GM19035 (cell line): ENCODE measurements at regions not wholly inside any gene's neighbourhood (a gene's known extent, or its start where the extent isn't known, plus 50 kb on each side); places are given as distances from the start of the nearest gene placed in this dataset.
"Not testable (repeated sequence)": the region's sequence is repeated elsewhere in the genome, so short reads cannot be mapped to it uniquely, and the experiment has no call there.

Experiments used
- ATAC-seq: cut with Tn5 transposase; IDR thresholded peaks from one replicate; pipeline ENCODE4 v1.9.1; 2021; ENCODE audit not compliant: unreplicated experiment

DNA sequence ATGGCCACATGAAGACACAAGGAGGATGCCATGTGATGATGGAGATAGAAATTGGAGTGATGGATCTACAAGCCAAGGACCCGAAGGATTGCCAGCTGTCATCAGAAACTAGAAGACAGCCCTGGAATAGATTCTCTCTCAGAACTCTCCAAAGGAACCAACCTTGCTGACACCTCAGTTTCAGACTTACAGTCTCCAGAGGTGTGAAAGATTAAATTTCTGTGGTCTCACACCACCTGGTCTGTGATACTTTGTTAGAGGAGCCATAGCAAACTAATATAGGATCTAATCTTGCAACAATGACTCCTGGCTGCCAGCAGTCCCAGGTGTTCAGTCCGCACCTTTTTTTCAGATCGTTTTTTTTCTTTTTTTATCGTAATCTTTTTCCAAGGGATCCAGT is 647.3 kb upstream of the GHITM start:
- no peak for ATAC-seq

DNA sequence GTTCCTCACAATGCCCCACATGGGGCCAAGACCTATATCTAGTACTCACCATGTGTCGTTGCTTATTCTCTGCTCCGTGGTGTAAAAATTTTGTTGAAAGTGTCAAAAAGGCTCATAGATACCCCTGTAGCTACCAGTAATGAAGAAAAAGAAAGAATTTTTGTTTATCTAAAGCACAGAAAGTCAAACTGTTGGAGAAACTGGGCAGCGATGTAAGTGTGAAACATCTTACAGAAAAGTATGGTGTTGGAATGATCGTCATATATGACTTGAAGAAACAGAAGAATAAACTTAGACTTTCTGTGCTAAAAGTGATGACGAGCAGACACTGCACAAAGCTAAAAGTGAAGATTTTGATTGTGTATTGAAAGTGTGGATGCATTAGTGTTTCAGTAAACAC is 626.6 kb upstream of the GHITM start:
- no peak for ATAC-seq

DNA sequence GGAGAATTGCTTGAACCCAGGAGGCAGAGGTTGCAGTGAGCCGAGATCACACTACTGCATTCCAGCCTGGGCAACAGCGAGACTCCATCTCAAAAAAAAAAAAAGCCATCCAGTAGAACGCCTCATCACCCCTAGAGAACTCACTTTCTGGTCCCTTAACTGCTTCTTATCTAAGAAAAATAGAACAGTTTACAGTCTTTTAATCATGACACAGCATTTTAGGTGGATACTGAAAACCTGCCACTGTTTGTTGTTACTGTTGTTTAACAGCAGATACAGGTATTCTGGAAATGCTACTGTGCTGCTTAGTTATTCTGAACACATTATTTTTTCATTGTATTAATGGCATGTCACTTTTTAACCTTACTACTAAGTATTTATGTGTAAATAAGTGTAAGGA is 624.3 kb upstream of the GHITM start:
- no peak for ATAC-seq

DNA sequence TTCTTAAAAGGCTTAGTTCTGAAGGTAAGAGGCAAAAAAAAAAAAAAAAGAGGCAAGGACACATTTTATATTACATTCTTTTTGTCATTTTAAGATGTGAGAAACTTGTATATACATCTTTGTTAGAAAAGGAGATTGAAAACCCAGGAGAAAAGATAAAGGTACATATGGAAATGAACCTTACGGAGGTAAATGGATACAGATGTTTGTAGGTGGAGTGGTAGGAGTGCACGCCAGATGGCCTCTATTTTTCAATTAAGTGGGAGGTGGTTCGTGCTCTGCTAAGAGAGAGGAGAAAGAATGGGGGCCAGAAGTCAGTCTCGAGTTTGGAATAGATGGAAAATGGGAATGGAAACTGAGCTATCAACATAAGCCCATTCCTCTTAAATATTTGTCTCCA is 622.5 kb upstream of the GHITM start:
- no peak for ATAC-seq

DNA sequence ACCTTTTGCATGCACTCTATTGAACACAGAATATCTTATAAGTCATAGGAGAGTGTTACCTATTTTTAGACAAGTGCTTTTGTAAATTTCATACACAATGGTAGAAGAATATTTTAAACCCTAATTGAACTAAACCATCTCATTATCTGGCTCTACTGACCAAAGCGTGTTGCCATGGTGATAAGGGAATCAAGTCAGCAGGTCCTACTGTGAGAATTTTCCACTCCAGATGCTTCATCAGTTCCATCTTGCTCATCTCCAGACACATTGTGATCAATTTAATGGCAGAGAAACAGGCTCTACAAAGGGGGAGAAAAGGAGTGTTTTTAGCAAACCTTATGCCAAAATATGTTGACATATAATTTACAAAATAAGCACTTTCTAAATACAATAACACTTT is 621.9 kb upstream of the GHITM start:
- no peak for ATAC-seq

DNA sequence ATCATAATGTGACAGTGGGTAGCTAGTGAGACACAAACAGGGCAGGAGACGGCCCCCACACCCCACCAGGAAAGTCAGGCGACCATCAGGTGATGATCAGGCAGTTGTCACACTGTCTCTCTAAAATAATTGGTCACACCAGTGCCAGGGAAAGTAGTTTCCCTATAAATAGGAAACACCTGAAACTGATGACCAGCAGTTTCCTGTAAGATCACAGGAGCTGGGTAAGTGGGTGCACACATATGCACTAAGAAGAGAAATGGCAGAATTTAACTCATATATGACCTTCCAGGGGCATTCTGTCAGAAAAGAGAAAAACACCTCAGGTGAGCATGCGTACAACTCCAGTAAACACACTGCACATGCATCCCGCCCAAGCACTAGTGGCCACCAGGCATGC is 620.5 kb upstream of the GHITM start:
- no peak for ATAC-seq

DNA sequence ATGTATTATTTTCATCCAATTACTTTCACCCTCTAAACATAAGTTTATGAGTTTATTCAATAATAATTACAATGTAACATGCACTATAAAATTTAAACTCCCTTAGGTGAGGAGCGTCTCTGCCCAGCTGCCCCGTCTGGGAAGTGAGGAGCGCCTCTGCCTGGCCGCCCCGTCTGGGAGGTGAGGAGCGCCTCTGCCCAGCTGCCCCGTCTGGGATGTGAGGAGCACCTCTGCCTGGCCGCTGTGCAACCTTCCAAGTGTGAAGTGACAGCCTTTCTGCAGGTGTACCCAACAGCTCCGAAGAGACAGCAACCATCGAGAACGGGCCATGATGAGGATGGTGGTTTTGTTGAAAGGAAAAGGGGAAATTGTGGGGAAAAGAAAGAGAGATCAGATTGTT is 618.9 kb upstream of the GHITM start:
- ATAC-seq, result not testable (repeated sequence)

DNA sequence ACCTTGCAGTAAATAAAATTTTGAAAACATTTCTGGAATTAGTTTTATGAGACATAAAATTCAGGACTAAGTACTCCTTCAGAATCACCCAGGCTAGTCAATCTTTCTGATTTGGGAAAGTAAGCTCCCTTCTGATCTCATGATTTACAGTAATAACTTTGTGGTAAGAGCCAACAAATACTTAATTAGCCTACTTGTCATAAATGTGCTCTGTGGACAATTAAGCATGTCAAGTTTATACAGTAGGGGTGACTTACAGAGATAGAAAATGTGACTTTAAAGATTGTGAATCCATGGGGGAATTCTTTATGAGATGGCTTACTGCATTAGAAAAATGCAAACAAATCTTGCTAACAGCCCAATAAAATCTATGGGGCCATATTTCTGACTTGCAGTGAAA is 616.9 kb upstream of the GHITM start:
- ATAC-seq, result no peak

DNA sequence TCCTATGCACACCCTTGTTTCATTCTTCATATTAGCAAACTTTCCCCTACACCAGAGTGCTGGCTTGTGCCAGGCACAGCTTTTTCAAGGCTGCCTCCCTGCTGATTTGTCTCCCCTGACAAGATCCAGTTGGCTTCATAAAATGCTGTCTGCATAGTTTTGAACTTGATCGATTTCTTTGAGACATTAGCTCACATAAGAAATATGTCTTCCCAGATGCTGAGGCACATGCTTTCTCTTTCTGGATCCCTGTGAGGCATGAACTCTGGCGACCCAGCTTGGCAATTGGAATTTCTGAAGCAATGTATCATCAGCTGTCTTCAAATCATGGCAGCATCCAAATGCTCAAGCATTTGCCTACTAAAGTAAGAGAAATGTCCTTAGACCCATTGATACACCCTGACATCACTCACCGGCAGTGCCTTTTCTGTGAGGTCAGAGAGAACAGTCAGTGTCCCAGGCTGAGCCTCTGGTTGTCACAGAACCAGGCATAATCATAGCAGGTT is 616.4 kb upstream of the GHITM start:
- ATAC-seq, result no peak

DNA sequence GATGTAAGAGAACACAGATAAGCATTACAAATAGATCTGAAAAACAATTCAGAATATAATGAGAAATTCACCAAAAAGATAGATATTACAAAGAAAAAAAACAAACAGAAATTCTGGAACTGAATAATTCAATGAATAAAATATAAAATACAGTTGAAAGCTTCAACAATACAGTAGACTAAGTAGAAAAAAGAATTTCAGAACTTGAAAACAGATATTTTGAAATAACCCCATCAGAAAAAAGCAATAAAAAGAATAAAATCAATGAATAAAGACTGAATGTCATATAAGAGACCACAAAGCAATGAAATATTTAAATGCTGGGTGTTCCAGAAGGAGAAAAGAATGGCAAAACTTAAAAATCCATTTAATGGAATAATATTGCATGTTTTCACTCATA is 611.4 kb upstream of the GHITM start:
- ATAC-seq, result no peak

DNA sequence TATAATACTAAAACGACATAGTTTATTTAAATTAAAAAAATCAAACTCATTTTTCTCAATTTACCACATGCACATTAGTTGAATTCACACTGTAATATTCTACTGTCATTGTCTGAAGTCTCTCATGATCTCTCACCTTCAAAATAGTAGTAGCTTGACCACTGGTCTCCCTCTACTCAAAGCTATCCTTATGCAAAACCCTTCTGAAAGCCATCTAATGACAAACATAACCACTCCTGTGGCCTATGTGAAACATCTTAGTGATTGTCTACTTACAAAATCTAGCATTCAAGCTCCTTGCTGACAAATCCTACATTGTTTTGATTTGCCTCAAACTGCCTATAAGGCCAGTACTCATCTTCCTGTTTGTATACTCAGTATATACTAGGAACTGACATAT is 606.0 kb upstream of the GHITM start:
- ATAC-seq, result peak; percentile 79

DNA sequence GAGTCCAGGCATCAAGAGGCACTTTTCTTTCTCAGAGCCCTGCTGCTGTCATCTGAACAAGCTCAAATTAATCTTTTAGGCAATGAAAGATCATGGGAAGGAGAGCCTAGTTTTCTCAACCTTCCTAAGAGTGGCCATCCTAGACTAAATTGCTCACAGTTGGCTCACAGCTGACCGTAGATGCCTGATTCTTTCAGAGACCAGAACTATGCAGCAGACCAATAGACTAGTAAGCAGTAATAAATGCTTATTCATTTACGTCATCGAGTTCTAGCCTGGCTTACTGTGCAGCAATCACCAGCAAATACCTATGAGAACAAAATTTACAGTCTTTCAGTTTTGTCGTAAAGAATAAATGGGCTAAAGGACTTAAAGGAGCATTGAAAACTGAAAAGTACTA is 602.9 kb upstream of the GHITM start:
- no peak for ATAC-seq

DNA sequence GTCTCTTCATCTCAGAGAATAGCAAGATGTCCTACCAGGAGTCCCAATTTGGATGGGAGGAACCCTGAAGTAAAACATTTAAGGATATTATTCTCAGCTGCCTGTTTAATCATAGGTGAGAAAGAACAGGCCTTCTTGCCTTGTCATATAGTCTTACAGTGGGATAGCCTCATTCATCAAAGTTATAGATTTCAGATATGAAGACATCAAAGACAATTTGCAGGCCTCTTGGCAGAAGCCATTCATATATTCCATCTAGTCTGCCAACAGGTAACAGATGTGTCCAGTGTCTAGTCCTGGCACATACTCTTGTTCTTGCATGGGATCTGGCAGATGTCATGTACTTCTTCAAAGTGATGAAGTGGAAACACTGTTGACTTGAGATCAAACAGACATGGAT is 601.3 kb upstream of the GHITM start:
- no peak for ATAC-seq

DNA sequence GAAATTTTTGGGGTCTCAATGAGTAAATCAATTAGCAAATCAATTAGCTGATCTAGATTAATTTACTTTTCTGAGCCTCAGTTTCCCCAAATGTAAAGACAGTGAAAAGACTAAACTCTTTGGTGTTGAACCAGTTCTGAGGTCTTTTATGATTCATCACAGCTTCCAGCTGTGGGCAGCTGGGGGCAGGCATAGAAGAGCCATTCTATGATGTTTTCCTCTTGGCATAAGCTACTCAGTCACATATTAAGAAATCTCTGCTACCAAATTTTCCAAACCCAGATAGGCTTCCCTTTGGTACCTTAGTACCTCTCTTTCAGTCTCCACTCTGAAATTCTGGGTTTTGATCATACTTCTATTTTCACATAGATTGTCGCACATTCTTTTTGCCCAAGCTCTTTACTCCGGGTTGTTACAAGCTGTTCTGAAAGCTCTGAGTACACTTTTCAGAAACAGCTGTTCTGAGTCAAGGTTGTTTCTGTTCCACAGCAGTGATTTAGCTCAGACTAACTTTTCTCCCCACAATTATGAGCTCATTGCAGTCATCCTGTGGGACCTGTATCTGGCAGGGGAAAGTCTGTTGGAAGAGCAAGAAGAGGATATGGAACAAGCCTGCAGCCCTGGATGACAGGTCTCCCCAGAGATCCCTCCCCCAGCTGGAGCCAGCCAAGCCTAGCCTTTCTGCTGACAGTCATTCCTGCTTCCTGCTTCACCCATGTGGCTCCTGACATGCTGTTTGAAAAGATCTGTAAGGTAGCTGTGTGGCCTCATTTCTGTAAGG is 599.6 kb upstream of the GHITM start:
- ATAC-seq, result peak; percentile 63

DNA sequence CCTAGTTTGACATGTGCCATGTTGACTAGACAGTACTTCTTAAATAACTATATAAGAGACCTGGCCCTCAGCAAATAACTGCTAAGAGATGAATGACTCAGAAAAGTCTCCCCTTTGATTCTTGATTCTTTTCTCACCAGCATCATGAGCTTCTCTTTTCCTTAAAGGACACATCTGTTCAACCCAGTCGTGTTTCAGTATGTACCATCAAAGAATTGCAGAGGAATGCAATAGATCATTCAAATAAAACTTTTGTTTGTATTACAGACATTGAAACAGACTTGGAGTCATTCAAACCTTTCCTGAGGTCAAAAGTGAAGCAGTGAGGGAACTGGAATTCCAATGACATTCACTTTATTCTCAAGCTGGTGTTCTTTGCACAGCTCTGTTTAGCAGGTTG is 598.3 kb upstream of the GHITM start:
- no peak for ATAC-seq

DNA sequence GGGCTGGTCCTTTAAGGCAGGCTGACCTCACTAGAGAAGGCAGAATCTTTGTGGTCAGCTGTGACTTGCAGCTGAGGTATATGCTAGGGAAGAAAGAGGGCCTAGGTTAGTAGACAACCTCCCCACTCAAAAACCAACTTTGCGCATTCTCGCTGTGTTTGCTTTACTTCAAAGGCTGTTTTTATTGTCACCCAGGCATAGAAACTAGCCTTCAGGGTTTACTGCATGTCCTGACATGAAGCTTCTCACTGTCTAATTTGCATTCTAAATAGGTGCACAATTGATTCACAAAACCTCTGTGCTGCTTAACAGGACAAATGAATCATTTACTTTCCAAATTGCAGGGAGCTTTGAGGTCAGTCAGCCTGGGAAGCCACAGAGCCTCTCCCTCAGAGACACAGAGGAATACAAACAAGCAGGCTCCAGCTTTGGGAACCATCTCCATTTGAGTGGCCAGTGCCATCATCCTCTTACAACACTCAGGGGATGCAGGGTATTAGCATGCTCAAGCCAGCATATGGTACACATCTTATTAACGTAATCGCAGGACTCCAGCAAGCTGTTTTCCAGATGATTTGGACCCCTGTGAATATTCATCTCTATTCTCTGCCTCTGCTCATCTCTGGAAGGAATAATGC is 596.4 kb upstream of the GHITM start:
- peak; percentile 66 for ATAC-seq

DNA sequence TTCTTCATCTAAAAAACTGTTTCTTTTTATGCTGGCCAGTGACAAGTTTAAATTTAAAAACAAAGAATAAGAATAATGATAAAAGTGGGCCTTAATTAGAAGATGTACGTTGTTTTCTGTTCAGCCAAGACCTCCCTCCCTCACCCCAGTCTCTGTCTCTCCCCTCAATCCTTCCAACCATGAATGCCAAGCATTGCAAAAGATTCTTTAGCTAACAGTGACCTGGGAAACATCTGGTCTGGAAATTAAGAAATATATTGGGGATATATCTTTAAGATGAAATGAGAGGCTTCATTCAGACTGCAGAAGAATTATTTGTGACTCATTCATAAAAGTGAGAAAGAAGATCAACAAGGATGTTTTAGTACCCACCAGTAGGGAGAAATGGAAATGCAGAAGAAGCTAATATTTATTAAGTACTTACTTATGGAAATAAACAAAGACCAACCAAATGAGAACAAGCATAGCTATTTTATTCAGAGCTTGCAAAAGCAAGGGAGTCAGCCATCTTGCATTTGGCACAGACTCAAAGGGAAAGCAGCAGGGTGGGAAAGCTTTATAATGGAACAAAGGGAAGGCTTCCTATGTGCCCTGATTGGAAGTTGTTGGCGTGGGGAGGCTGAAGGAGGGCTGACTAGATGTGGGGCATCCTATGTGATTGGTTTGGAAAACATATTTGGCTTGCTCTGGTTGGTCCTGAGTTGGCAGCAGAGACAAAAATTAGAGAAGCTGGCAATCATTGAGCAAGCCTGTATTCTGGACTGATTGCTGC is 595.4 kb upstream of the GHITM start:
- no peak for ATAC-seq

DNA sequence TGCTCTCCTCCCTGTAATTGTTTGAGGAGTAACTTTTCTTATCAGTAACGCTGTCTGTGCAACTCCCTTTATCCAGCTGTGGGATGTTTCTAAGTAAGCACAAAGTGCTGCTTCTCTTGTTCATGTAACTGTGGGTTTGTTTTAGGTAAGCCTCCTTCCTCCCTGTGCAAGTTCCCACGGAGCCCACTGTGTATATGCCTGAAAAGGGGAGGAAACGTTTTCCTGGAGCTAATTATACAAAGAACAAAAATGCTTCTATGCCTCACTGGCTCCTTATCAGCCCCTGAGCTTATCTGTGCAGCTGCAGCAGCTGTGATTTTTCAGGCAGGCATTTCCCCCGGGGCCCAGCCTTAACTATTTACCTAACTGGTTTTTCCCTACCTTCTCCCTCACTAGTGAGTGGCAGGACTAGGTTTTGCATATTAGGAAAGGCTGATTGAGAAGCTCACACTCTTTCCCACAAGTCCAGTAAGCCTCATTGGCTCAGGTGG is 593.4 kb upstream of the GHITM start:
- no peak for ATAC-seq

DNA sequence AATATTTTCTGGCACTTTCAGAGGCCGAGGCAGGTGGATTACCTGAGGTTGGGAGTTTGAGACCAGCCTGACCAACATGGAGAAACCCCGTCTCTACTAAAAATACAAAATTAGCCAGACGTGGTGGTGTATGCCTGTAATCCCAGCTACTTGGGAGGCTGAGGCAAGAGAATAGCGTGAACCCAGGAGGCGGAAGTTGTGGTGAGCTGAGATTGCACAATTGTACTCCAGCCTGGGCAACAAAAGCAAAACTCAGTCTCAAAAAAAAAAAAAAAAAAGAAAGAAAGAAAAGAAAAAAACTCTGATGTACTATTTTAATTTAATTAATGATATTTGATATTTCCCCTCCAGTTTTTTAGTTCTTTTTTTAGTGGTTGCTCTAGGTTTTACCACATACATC is 588.1 kb upstream of the GHITM start:
- not testable (repeated sequence) for ATAC-seq

DNA sequence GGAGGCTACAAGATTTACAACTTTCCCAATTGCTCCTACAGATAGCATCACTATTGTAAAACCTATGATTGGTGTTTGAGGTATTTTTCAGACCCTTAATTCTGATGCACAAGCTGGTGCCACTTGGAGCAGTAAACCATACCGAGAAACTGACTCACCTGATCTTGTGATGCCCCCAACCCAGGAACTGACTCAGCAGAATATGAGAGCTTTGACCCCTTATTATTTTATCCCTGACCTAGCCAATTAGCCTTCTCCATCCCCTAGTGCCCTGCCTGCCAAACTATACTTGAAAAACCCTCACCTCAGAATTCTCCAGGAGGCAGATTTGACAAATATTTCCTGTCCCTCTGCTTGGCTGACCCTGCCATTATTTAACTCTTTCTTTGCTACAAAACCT is 585.9 kb upstream of the GHITM start:
- ATAC-seq, result no peak

DNA sequence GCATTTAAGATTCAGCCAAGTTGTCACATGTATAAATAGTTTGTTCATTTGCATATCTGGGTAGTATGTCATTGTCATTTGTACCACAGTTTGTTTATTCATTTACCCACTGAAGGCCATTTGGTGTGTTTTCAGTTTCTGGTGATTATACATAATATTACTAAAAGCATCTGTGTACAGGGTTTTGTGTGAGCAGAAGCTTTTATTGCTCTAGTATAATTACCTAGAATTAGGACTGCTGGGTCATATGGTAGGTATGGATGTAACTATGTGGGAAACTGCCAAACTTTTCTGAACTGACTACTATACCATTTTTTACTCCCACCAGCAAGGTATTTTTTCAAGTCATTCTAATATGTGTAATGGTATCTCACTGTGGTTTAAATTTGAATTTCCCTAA is 584.0 kb upstream of the GHITM start:
- ATAC-seq, result peak; percentile 72

DNA sequence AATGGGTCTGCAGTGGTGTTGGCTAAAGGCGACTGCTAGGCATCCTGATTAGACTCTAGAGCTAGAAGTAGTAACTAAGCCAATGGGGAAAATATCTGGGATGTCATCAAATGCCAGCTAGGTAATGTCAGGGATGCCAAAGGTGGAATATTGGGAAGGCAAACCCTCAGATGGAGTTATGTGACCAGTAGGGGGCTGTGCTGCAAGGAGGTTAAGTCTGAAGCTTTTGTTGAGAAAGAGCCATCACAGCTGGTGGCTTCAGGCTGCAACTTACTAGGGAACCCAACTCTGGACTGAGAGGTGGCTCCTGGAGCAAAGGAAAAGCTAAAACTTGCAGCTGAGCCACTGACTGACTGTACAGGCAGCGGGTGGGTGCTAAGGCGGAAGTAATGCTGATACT is 576.9 kb upstream of the GHITM start:
- ATAC-seq, result no peak
